ENCODE measurements at regions not wholly inside any gene's neighbourhood (a gene's known extent, or its start where the extent isn't known, plus 50 kb on each side); places are given as distances from the start of the nearest gene placed in this dataset.

- Histone ChIP-seq H3K4me3 (no peak overlapping the region), H3K27ac (no peak overlapping the region), H3K27me3 (no peaks in the 10 kb centered on the region), H3K36me3 (no peaks in the 10 kb centered on the region), H3K4me1 (peaks cover 0 to 9% (median 0%) of the 10 kb centered on the region in 12 donors), H3K9me3 (no peaks in the 10 kb centered on the region)
- DNase-seq (no peak), ATAC-seq (no peak)
- 83 to 96% (median 87%) methylated on average over 3 of the region's 3 CpGs for WGBS, 4 donors
- intact Hi-C loops (cut with DNase I): no loop called here
- no peak for TF ChIP-seq POLR2A (IDR thresholded peaks at IDR 0.05)
- TF ChIP-seq, protein P1, sequence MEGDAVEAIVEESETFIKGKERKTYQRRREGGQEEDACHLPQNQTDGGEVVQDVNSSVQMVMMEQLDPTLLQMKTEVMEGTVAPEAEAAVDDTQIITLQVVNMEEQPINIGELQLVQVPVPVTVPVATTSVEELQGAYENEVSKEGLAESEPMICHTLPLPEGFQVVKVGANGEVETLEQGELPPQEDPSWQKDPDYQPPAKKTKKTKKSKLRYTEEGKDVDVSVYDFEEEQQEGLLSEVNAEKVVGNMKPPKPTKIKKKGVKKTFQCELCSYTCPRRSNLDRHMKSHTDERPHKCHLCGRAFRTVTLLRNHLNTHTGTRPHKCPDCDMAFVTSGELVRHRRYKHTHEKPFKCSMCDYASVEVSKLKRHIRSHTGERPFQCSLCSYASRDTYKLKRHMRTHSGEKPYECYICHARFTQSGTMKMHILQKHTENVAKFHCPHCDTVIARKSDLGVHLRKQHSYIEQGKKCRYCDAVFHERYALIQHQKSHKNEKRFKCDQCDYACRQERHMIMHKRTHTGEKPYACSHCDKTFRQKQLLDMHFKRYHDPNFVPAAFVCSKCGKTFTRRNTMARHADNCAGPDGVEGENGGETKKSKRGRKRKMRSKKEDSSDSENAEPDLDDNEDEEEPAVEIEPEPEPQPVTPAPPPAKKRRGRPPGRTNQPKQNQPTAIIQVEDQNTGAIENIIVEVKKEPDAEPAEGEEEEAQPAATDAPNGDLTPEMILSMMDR (IDR thresholded peaks at IDR 0.05): no peak
Observed at GRCh38 chr13:34420702-34421346, 521.2 kb upstream of the NBEA start.

DNA sequence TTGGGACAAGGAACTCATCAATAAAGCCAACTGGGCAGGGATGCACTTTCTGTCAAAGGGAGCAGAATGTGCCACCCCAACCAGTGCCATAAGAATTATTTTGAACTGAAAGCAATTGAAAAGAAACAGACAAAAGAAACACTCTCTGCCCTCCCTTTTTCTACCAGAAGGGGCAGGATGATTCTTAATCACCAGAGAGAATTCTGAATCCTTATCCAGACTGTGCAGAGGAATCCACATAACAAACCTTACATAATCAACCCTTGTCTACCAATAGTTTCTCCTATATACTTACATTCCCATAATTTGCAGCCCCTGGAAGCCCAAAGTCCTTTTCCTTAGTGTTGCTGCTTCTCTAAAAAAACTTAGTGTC lies 520.7 kb upstream of the NBEA start:
- TF ChIP-seq POLR2A (IDR thresholded peaks at IDR 0.05): no peak
- TF ChIP-seq, protein P1 (IDR thresholded peaks at IDR 0.05): peak in 2 of 12 donors; percentile 13 to 16
- no peak overlapping the region for H3K4me3 ChIP-seq
- intact Hi-C loops (cut with DNase I): no loop called here
- no peaks in the 10 kb centered on the region for H3K36me3 ChIP-seq
- no peak for DNase-seq
- peaks cover 0 to 9% (median 0%) of the 10 kb centered on the region in 12 donors for H3K4me1 ChIP-seq
- H3K27ac ChIP-seq: no peak overlapping the region
- no peaks in the 10 kb centered on the region for H3K27me3 ChIP-seq
- ATAC-seq: no peak
- no peaks in the 10 kb centered on the region for H3K9me3 ChIP-seq

- no peak for TF ChIP-seq POLR2A (IDR thresholded peaks at IDR 0.05)
- TF ChIP-seq, protein P1 (IDR thresholded peaks at IDR 0.05): no peak
- H3K9me3 ChIP-seq: no peaks in the 10 kb centered on the region
- intact Hi-C loops (cut with DNase I): no loop called here
- ATAC-seq: no peak
- no peaks in the 10 kb centered on the region for H3K36me3 ChIP-seq
- WGBS, 4 donors: 61 to 76% (median 69%) methylated on average over 4 of the region's 4 CpGs
- peaks cover 0 to 6% (median 0%) of the 10 kb centered on the region in 12 donors for H3K4me1 ChIP-seq
- no peaks in the 10 kb centered on the region for H3K27me3 ChIP-seq
- DNase-seq: no peak
- H3K27ac ChIP-seq: no peak overlapping the region
- H3K4me3 ChIP-seq: no peak overlapping the region
Observed at GRCh38 chr13:34421858-34422475, 520.1 kb upstream of the NBEA start.

DNA sequence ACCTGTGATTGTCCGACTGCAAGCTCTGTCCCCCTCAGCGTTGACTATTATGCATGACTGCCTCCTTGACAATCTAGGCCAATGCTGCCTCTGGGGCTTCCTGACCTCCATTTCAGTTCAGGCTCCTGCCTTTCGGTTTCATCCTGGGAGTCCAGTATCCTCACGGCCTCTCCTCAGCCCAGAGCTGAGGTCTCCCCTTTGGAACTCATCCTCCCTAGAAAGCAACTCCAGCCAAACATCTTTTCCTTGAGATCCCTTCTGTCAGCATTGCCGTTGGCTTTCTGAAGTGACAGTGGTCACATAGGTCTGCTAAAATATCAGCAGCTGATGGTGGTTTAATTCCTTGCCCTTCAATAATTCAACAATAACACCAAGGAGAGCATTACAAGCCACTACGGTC lies 519.1 kb upstream of the NBEA start:
- TF ChIP-seq, protein P1 (IDR thresholded peaks at IDR 0.05): no peak
- TF ChIP-seq POLR2A (IDR thresholded peaks at IDR 0.05): no peak
- Histone ChIP-seq H3K4me1 (no peaks in the 10 kb centered on the region), H3K27me3 (no peaks in the 10 kb centered on the region), H3K27ac (no peak overlapping the region), H3K9me3 (no peaks in the 10 kb centered on the region), H3K36me3 (no peaks in the 10 kb centered on the region), H3K4me3 (no peak overlapping the region)
- intact Hi-C loops (cut with DNase I): no loop called here
- DNase-seq (no peak), ATAC-seq (no peak)
- 95 to 97% (median 96%) methylated on average over 6 of the region's 6 CpGs for WGBS, 4 donors

Data from heart left ventricle (tissue), 16 donors.